ENCODE measurements at regions not wholly inside any gene's neighbourhood (a gene's known extent, or its start where the extent isn't known, plus 50 kb on each side); places are given as distances from the start of the nearest gene placed in this dataset.

GRCh38 chr2:129276978-129277584 is 702.4 kb upstream of the RAB6C start:
- TF ChIP-seq CTCF (IDR thresholded peaks at IDR 0.05; ENCODE audit: extremely low read depth in 1 of 2, insufficient read depth in 1 of 2, low read depth in 1 of 2, low read length in 2 of 2) = no peak
- no peak for TF ChIP-seq EZH2 (IDR thresholded peaks at IDR 0.05; ENCODE audit: borderline replicate concordance, low read depth, low read length, severe bottlenecking)
- TF ChIP-seq POLR2A (IDR thresholded peaks at IDR 0.05; ENCODE audit: low read depth, low read length) = no peak
- TF ChIP-seq FOS (IDR thresholded peaks at IDR 0.05; ENCODE audit: borderline replicate concordance, insufficient read depth, low read length) = no peak
- TF ChIP-seq POLR2AphosphoS5 (IDR thresholded peaks at IDR 0.05; ENCODE audit: insufficient read depth, low read depth, low read length) = no peak
- no peak for TF ChIP-seq MAX (IDR thresholded peaks at IDR 0.05; ENCODE audit: insufficient read depth, insufficient read length)
- no peak for TF ChIP-seq JUN (IDR thresholded peaks at IDR 0.05; ENCODE audit: borderline replicate concordance, insufficient read depth, insufficient read length, low read depth)
- TF ChIP-seq GATA2 (IDR thresholded peaks at IDR 0.05; ENCODE audit: insufficient read depth, insufficient read length, low read depth, low read length) = no peak
- no peak for TF ChIP-seq MYC (IDR thresholded peaks at IDR 0.05; ENCODE audit: low read depth, low read length)
